WTC11 (cell line): ENCODE measurements at regions not wholly inside any gene's neighbourhood (a gene's known extent, or its start where the extent isn't known, plus 50 kb on each side); places are given as distances from the start of the nearest gene placed in this dataset.

ENCODE experiments used
- ATF3 ChIP-seq: sonication (generic); formaldehyde crosslinking; conservative IDR thresholded peaks from 2 replicates; pipeline ENCODE4 v1.8.1; 2022; ENCODE audit warnings: mild to moderate bottlenecking, missing genetic modification reagents
- ESRRA ChIP-seq: sonication (generic); formaldehyde crosslinking; IDR thresholded peaks from 2 replicates; pipeline ENCODE4 v1.8.1; 2022; ENCODE audit warnings: mild to moderate bottlenecking, missing genetic modification reagents, borderline replicate concordance
- PRRX2 ChIP-seq: fragments of 250-450 bp; sonication (Bioruptor Pico); IDR thresholded peaks from 2 replicates; pipeline ENCODE4 v1.8.0; 2021; ENCODE audit warnings: mild to moderate bottlenecking
- TCF7 ChIP-seq: sonication (generic); formaldehyde crosslinking; IDR thresholded peaks from 2 replicates; pipeline ENCODE4 v1.8.0; 2022; ENCODE audit warnings: mild to moderate bottlenecking, low read depth, missing genetic modification reagents, moderate library complexity
- ZNF232 ChIP-seq: sonication (generic); formaldehyde crosslinking; IDR thresholded peaks from 2 replicates; pipeline ENCODE4 v1.8.0; 2022; ENCODE audit warnings: mild to moderate bottlenecking, missing genetic modification reagents
- TF ChIP-seq, protein P1 (sequence below): fragments of 200-600 bp; IDR thresholded peaks from 2 replicates; pipeline ENCODE4 v1.8.0; 2022; ENCODE audit warnings: antibody characterized with exemption
- TF ChIP-seq, protein P2 (sequence below): sonication (generic); formaldehyde crosslinking; conservative IDR thresholded peaks from 2 replicates; pipeline ENCODE4 v1.8.1; 2023; ENCODE audit warnings: mild to moderate bottlenecking, low read depth, missing genetic modification reagents, moderate library complexity
- TF ChIP-seq, protein P3 (sequence below): sonication (generic); formaldehyde crosslinking; IDR thresholded peaks from 2 replicates; pipeline ENCODE4 v1.8.1; 2022; ENCODE audit warnings: low read depth, missing genetic modification reagents, borderline replicate concordance

DNA sequence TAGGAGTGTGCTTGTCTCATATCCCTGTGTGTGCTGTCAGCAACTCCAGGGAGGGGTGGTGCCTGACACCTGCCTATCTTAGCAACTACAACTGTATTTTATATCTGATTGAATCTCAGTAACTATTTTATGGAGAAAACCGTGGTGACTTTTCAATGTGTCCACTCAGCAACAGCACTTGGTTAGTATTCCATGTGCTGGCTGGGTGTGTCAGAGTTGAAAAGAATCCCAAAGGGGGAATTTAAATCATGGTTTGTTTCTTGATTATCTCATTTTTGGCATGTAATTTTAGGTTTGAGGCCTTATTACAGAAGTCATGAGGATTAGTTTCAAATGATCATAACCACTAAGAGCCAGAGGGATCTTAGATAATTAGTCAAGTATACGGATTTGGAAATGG is 425.7 kb upstream of the FZD8 start:
- TF ChIP-seq, protein P1, sequence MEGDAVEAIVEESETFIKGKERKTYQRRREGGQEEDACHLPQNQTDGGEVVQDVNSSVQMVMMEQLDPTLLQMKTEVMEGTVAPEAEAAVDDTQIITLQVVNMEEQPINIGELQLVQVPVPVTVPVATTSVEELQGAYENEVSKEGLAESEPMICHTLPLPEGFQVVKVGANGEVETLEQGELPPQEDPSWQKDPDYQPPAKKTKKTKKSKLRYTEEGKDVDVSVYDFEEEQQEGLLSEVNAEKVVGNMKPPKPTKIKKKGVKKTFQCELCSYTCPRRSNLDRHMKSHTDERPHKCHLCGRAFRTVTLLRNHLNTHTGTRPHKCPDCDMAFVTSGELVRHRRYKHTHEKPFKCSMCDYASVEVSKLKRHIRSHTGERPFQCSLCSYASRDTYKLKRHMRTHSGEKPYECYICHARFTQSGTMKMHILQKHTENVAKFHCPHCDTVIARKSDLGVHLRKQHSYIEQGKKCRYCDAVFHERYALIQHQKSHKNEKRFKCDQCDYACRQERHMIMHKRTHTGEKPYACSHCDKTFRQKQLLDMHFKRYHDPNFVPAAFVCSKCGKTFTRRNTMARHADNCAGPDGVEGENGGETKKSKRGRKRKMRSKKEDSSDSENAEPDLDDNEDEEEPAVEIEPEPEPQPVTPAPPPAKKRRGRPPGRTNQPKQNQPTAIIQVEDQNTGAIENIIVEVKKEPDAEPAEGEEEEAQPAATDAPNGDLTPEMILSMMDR = no peak
- TF ChIP-seq, protein P2, sequence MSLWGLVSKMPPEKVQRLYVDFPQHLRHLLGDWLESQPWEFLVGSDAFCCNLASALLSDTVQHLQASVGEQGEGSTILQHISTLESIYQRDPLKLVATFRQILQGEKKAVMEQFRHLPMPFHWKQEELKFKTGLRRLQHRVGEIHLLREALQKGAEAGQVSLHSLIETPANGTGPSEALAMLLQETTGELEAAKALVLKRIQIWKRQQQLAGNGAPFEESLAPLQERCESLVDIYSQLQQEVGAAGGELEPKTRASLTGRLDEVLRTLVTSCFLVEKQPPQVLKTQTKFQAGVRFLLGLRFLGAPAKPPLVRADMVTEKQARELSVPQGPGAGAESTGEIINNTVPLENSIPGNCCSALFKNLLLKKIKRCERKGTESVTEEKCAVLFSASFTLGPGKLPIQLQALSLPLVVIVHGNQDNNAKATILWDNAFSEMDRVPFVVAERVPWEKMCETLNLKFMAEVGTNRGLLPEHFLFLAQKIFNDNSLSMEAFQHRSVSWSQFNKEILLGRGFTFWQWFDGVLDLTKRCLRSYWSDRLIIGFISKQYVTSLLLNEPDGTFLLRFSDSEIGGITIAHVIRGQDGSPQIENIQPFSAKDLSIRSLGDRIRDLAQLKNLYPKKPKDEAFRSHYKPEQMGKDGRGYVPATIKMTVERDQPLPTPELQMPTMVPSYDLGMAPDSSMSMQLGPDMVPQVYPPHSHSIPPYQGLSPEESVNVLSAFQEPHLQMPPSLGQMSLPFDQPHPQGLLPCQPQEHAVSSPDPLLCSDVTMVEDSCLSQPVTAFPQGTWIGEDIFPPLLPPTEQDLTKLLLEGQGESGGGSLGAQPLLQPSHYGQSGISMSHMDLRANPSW (CRISPR knock-in tag) = no peak
- no peak for TF ChIP-seq ESRRA
- TF ChIP-seq TCF7 (CRISPR knock-in tag) = no peak
- TF ChIP-seq ZNF232 (CRISPR knock-in tag) = no peak
- no peak for TF ChIP-seq PRRX2 (CRISPR knock-in tag)
- TF ChIP-seq, protein P3, sequence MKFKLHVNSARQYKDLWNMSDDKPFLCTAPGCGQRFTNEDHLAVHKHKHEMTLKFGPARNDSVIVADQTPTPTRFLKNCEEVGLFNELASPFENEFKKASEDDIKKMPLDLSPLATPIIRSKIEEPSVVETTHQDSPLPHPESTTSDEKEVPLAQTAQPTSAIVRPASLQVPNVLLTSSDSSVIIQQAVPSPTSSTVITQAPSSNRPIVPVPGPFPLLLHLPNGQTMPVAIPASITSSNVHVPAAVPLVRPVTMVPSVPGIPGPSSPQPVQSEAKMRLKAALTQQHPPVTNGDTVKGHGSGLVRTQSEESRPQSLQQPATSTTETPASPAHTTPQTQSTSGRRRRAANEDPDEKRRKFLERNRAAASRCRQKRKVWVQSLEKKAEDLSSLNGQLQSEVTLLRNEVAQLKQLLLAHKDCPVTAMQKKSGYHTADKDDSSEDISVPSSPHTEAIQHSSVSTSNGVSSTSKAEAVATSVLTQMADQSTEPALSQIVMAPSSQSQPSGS (CRISPR knock-in tag) = no peak
- TF ChIP-seq ATF3 (CRISPR knock-in tag) = no peak
